ENCODE measurements at regions not wholly inside any gene's neighbourhood (a gene's known extent, or its start where the extent isn't known, plus 50 kb on each side); places are given as distances from the start of the nearest gene placed in this dataset.

DNA sequence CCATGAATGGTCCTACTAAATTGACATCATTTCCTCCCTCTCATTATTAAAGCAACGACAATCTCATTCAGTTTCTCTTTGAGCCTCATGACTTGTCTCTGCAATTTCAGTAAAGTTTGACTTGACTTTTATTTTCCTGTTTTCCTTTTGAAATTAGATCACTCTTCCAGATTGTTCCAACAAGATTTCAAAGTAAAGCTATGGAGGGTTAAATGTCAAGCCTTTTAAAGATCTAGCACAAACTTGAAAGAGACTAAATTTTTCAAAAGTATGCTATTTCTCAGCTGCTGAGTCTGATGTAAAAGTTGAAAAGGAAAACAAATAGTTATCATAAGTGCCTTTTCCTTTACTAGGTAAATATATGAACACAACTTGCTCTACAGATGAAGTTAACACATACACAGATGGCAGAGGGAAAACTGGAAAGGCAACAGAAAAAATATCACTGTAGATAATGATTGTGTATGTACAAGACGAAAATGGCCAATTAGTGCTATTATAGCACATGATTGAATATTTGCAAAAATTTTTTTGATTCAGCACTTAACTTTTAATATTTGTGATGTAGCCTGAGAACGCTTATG is 200.6 kb downstream of the WDR11 start:
- TF ChIP-seq, protein P1, sequence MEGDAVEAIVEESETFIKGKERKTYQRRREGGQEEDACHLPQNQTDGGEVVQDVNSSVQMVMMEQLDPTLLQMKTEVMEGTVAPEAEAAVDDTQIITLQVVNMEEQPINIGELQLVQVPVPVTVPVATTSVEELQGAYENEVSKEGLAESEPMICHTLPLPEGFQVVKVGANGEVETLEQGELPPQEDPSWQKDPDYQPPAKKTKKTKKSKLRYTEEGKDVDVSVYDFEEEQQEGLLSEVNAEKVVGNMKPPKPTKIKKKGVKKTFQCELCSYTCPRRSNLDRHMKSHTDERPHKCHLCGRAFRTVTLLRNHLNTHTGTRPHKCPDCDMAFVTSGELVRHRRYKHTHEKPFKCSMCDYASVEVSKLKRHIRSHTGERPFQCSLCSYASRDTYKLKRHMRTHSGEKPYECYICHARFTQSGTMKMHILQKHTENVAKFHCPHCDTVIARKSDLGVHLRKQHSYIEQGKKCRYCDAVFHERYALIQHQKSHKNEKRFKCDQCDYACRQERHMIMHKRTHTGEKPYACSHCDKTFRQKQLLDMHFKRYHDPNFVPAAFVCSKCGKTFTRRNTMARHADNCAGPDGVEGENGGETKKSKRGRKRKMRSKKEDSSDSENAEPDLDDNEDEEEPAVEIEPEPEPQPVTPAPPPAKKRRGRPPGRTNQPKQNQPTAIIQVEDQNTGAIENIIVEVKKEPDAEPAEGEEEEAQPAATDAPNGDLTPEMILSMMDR (IDR thresholded peaks at IDR 0.05) = no peak
- TF ChIP-seq EZH2 (IDR thresholded peaks at IDR 0.05; ENCODE audit: borderline replicate concordance, insufficient read depth, low read depth, low read length, poor library complexity, severe bottlenecking) = no peak

All from B cell (primary cell).